ENCODE measurements at regions not wholly inside any gene's neighbourhood (a gene's known extent, or its start where the extent isn't known, plus 50 kb on each side); places are given as distances from the start of the nearest gene placed in this dataset.

DNA sequence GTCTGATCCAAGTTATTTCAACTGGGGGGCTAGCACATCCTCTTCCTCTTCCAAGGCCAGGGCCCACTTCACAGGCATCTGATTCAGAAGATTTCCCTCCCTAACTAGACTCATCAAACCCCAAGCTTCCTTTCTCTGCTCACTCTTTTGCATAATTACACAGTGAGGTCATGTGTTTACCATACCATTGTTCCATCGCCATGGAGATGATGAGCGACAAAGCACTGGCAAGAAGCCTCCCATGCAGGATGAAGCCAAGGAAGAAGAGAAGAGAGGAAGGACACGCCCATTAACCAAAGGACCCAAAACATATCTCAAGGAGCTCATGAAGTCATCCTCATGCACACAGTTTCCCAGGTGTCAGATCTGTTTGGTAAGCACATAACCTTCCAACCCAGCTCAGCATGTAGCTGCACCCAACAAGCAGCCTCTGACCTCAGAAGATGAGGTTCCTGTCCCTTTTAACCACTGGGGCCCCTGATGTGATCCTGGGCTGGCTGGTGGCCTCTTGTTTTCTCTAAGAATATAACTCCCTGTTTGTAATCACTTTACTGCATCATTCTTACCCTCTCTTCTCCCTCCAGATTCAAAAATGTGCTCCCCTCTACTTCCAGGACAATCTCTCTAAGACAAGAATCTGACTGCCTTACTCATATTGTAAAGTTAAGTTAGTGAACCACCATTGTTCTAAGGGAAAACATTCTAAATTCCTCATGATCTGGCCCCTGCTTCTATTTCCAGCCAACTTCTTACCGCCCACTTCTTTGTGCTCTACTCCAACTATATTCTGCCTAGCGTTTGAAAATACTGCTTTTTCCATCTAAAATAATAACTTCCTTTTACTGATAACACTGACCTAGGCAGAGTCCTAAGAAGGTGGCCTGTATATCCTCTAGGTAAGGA lies 190.1 kb downstream of the TTC32 start:
- DNase-seq = peak; percentile 87

DNA sequence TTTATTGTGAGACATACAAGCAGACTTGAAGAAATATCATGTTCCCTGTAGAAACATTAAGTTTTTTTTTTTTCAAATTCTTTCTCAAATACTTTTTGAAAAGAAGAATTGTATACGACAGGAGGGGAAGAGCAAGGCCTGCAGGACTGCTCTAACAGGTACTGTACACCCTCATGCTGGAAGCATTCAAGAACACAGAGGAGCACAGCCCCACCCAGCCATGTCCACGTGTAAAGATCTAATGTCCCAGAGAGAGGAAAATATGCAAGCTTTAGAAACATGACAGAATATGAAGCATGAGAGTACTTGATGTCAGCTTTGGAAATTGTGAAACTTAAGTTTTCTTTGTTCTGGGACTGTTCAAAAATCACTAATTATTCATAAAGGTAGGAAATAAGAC lies 191.6 kb downstream of the TTC32 start:
- no peak for DNase-seq

DNA sequence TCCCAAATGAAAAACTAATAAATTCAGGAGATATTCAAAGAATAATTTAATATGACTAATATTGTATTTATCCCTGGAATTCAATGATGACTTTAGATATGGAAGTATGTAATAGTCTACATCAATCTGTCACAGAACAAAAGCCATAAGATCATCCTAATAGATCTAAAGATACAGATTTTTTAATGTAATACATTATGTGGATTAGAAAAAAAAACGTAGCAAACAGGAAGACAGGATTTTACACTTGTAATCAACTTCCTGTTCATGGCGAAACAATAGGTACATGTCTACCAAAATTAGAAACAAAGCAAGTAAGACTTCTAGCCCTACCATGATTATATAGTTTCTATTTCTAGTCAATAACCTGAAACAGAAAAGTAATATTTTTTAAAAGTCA lies 192.2 kb downstream of the TTC32 start:
- DNase-seq = no peak

DNA sequence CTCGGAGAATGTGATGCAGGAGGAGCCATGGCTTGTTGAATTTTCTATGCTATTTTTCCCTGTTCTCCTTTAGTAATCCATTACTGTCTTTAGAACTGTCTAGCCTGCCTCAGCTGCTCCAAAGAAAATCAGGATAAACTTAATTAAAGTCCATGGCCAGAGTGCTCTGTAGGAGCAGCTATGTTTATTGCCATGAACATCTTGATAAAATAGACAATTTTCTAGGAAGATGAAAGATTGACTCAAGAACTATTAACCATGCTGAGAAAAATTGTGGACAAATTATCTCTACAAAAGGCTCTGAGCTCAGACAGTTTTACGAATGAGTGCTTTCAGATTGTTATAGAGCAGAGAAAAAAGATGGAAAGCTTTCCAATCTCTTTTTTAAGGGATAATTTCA lies 193.0 kb downstream of the TTC32 start:
- no peak for DNase-seq

DNA sequence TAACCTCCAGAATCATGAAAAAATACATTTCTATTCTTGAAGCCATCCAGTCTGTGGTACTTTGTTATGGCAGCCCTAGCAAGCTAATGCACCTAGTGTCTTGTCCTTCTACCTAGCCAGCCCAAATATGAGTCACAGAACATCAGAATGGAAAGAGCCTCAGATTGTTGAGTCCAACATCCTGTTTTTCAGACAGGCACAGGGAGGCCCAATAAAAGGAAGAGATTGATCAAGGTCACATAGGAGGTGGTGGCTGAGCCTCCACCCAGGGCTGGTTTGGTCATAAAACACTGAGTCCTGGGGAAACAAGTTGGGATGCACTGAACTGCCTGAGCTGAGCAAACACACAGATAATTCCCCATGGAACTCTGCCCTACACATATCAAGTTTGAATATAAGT lies 195.5 kb downstream of the TTC32 start:
- DNase-seq = no peak

DNA sequence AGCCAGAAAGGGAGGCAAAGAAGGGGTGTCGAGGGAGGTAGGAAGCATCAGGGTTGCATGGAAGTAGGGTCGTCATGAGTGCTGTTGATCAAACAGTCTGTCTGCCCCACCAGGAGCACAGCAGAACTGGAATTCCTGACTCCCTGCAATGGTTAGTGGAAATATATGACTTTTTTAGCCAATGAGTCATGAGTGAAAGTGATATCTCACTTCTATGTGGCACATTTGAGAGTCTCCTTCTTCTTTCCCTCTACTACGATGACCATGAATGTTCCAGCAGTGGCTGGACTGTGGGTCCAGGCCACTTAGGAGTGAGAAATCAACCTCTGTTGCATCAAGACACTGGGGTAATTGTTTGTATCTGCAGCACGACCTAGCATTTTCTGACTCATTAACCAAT lies 199.5 kb downstream of the TTC32 start:
- no peak for DNase-seq

DNA sequence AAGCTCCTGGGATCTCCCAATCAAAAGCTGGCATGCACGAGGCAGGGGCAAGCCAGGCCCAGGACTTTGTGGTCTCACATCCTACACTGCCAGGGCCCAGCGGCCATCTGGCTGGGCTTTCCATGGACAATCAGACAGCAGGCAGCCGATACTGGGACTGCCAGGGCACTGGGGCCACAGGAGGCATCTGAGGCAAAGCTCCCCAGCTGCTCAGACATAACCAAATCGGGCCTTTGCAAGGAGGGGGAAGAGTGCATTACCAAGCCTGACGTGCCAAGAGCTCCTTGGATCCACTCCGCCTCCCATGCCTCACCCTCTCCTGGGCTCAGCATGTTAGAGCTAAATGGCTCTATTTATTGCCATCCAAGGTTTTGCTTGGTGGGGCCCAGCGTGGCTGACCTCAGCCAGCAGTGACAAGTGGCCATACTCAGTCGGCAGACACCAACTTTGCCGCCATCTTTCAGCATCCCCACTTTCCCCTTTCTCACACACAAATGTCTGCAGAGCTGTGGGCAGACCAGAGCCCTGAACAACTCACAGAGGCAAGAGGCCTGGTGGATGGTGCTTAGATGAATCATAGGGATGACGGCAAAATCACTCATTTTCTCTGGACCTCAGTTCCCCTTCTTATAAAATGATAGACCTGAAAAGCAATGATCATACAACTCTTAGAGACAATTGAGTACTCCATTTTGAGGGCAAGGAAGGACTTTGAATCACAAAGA lies 200.8 kb downstream of the TTC32 start:
- no peak for DNase-seq

DNA sequence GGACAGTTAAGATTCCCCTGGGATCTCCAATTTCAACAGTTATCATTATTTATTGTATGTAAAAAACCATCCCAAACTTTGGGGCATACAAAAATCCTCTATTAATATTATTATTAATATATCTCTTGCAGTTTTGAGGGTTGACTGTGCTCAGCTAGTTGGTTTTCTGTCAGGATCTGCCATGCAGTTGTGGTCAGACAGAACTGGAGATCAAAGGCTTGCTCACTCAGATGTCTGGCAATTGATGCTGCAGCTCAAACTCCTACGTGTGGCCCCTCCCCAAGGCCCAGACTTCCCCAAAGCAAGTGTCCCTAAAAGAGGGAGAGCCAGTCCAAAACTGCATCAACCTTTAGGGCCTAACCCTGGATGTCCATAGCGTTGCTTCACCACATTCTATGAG lies 204.7 kb downstream of the TTC32 start:
- DNase-seq = no peak

DNA sequence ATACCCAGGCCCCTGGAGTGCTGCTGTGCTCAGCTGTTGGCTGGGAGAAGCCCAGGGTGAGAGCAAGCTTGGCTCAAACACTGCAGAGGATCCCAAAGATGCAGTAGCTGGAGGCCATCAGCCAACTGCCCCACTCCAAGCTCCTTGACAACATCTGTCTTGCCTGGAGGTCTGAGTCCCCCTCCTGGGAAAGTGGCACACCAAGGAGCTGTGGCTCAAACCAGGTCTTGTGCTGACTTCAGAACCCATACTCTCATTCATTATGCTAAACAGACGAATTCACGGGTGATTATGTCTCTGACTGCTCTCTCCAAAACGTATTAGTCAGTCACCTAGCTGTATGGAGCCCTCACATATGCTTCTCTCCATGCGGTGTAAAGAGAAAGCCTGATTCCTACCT lies 206.1 kb downstream of the TTC32 start:
- DNase-seq = no peak

DNA sequence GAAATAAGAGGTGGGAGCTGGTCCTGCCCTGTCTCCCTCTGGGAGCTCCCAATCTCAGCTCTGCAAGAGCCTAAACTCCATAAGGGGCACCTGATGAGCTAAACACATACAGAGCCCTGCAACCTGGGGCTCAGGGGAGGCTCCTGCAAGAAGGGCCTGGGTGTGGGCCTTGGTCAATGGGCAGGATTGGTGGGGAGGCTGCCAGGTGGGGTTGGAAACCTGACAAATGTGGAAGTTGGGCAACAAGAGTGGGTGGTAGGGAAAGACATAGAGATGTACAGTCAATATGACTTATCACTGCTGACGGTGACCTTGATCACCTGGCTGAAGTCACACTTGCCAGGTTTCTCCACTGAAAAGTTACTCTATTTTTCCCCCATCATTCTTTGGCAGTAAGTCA lies 209.9 kb downstream of the TTC32 start:
- no peak for DNase-seq

DNA sequence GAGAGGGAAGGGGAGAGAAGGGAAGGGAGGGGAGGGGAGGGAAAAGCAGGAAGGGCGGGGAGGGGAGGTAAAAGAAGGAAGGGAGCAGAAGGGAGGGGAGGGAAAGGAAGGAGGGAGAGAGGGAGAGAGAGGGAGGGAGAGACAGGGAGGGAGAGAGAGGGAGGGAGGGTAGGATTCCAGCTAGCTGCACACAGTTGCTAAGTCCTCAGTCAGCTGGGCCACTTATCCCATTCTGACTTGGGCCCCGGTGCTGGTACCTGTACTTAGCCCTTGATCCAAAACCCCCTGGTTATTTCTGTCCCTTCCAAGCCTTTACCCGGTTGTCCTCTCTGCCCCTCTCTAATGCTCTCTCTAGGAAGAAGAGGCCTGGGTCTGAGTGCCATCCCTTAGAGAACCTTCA lies 211.4 kb downstream of the TTC32 start:
- peak; percentile 42 for DNase-seq

DNA sequence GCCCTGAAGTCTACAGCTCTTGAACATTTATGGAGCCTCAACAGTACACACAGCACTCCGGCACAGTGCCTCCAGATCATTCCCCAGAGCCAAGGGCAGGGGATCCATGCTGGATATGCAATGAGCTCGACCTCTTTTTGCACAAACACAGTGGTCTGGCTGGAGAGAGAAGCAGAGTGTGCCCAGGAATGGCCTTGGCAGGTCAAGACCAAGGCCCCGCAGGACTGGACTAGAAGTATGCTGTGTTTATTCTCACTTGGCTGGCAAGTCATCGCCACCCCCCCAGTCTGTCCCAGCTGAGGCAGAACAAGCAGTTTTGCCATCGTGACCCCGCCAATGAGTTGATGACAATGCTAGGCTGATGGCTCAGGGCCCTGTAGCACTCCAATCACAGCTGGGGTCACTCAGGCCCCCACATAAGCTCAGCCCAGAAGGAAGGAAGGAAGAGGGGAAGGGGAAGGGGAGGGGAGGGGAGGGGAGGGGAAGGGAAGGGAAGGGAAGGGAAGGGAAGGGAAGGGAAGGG lies 212.1 kb downstream of the TTC32 start:
- DNase-seq = peak; percentile 15

DNA sequence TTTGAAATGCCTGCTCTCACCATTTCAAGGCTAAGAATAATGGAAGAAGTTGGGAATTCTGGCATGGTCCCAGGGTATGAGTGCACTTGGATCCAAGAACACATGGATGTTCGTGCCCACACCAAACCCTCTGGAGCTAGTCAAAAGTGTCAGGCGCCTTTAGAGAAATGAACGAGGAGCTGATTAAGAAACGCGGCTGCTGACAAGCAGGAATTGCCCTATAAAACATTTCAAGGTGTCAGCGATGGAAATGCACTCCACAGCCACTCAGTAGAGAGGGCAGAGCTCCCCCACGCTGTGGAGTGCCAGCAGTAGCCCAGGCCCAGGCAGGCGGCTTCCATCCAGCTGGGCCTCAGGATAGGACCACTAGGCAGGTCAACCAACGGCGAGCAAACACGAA lies 213.7 kb downstream of the TTC32 start:
- peak; percentile 35 for DNase-seq

DNA sequence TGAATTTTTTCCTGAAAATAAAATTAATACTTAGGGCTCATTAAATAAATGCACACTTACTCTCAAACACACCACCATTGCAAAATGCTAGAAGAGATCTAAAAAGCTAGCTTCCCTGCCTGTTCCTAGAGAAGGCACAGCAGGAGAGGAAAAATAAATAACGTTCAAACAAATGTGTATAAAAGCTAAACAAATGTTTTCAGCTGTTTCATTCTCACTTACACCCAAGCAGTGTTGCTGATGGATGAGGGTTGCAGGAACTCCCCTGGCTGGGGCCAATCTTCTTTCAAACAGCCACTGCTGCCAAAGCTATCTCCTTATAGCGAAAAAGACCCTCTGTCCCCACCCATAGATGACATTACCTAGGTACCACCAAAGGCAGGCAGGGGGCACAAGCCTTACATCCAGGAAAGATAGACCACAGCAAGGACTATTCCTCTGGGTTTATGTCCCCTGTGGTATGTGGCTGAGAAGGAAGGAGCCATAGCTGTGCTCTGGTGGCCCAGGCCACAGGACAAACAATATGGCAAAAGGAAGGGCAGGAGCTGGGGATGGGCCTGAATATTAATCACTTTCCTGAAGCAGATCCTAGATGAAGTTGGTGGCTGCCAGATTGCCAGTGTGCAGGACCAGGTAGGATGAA lies 214.6 kb downstream of the TTC32 start:
- DNase-seq = peak; percentile 13

DNA sequence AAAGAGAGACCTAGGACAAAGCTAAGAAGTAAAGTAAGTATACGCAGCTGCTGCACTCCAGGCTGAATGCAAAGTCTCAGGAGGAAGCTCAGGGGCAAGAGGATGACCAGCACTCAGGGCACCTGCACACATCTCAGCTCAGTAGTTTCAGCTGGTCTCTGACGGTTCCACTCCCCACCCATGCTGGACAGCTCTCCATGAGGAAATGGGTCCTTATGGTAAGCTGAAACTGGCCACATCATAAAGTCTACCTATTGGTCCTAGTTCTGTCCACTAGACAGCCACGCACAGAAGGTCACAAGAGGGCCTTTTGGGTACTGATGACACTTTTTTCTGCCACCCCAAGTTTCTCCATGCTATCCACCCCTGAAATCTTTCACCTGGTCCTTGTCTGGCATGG lies 215.3 kb downstream of the TTC32 start:
- no peak for DNase-seq

DNA sequence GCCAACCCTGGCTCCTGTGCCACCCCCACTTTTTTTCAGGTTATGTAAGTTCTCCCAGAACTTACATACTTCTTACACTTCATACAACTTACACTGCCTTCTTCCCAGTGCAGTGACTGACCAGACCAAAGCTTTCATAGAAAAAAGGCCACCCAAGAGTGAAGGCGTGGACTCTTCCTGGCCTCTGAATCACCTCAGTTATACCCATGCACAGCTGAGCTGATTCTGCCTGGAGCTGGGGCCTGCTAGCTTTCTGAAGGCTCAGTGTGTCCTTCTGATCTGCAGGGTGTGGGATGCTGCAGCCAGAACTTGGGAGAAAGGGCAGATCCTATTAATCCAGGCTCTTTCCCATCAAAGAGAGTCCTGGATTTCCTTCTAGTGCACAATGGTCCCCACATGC lies 216.1 kb downstream of the TTC32 start:
- DNase-seq = no peak

DNA sequence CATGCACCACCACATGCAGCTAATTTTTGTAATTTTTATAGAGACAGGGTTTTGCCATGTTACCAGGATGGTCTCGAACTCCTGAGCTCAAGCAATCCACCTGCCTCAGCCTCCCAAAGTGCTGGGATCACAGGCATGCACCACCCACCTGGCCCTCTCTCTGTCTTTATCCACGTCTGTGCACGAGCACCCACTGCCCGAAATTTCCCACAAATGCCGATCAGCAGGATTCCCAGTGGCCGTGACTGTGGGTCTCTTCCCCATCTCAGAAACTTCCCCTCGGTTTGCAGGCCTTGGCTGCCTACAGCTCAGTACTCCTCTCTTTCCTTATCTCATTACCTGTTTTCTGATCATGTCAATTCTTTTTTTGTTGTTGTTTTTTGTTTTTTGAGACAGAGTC lies 217.3 kb downstream of the TTC32 start:
- peak; percentile 18 for DNase-seq

DNA sequence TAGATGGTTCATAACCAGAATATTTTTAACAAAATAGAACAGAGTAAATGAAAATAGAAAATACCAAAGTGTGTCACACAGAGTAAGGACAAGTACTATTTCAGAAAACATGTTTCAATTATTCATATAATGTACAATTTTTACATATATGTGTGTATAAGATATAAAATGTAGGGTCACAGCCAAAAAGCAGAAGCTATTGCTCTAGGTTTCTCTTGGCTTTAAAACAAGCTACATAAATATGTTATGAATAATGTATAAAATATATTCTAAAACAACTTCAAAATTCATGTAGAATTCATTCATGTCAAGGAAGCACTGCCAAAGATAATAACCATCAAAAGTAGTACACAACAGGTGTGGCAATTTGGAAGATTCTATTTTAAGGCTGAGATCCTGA lies 218.2 kb downstream of the TTC32 start:
- no peak for DNase-seq

DNA sequence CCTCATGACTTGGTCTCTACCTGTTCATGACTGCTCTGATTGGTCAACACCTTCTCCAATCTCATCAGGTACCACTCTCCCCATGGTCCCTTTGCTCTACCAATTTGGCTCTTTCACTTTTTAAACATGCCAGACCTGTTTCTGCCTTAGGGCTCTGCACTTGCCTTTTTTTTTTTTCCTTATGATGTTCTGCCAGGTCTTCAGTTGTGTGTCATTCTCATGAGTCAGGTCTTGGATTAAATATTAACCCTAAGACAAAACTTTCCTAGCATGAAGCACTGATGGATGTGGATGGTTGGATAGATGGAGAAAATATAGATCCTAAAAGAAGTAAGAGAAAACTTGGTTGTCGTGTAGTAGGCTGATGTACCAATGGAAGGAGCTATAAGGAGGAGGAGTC lies 219.3 kb downstream of the TTC32 start:
- no peak for DNase-seq

DNA sequence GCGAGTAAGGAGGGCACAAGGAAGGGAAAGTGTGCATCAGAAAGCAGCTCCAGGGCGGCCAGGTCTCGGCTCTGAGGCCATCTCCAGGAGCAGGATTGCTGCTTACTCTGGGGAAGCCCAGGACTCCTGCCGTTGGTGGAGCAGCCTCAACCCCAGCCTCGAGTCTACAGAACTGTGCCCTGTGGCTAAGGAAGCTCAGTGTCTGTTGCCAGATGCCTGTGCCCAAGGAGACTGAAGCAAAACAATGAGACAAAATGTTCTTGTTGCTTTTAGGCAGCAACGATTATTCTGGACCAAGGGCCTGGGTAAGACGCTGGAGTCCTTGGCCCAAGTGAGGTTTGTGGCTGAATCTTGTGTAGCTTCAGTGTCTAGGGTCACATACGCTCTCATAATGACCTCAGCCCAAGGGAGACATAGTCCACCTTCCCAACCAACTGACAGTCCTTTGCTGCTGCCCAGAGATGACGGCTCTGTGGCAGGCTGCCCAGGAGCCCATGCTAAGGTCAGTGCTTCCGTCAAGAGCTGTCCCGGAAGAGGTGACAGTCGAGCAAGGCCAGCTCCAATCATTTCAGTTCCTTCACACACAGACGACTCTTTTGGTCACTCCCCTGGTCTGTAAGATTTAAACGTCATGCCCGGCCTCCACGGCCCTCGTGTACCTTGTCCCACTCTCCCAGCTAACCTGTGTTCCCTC lies 223.8 kb downstream of the TTC32 start:
- DNase-seq = no peak

DNA sequence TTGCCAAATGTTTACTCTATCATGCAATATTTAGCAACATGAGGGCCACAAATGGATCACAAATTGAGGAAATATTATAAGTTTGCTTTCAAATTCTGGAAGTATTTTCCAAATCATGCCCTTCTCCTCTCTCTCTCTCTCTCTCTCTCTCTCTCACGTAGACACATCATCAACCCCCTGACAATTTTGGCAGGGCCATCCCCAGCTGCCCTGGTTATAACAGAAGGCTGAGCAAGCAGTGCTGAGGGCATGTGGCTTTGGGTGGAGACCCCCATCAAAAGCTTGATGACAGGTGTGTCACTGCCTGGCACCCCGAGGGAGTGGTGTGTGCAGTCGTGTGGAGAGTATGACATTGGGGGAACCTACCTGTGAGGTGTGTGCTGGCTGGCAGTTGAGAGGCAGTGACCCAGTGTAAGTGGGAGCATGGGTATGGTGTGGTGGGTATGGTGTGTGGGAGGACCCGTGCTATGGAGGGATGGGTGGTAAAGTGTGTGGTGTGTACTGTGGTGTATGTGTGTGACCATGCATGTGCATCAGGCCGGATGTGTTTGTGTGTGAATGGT lies 224.5 kb downstream of the TTC32 start:
- DNase-seq = no peak

DNA sequence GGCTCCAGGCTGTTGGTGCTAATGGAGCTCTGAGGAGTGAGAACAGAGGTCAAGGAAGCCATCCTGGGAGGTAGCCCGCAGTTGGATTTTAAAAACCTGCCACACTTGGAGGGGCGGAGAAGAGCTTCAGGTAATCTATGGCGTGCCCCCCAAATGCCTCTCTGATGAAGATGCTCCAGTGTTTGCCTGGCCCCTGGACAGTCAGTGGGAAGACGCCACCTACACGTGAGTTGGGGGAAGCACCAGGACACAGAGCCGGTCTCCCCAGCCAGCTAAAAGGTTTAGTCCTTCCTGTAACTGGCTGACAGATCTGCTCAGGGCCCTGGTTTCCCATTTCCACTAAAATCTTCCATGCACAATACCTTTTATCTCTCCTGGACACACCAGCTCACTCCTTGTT lies 225.0 kb downstream of the TTC32 start:
- no peak for DNase-seq
